ENCODE measurements at regions not wholly inside any gene's neighbourhood (a gene's known extent, or its start where the extent isn't known, plus 50 kb on each side); places are given as distances from the start of the nearest gene placed in this dataset.

DNA sequence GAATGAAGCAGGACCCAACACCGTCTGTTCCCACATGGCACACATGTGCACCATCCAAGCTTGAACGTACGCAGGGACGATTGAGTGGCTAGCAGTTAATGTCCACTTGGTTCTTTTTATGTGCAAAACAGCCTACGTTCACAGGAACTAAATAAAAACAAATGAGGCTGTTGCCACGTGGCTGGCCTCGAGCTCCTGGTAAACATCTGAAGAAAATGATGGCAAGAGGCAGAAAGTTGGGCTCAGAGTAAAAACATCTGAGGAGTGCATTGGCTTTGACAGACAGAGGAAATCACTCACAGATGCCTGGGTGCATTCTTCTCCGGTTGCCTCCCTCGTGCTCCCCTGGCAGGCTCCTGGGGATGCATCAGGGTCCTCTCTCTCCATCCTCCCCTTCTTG, 177.9 kb downstream of the NRP2 start:
- ATAC-seq (no peak), DNase-seq (ENCODE audit: low read depth, low spot score) (no peak)
- Histone ChIP-seq H3K9me3 (ENCODE audit: control insufficient read depth, insufficient read depth, low read depth, low read length) (no peaks in the 10 kb centered on the region), H3K36me3 (ENCODE audit: control insufficient read depth, insufficient read depth, low read length) (no peaks in the 10 kb centered on the region), H3K4me3 (ENCODE audit: low read depth in 2 of 2, low read length in 2 of 2) (no peak overlapping the region), H3K27ac (ENCODE audit: low read length) (no peak overlapping the region), H3K4me1 (ENCODE audit: control insufficient read depth, insufficient read depth, low read length) (no peaks in the 10 kb centered on the region), H3K27me3 (ENCODE audit: control insufficient read depth, insufficient read depth, low read length) (peaks cover 8% of the 10 kb centered on the region; the same call in 1 of the 2 replicates)
- ChIA-PET CTCF (no interaction called here), POLR2A (no interaction called here)
- TF ChIP-seq TCF7L2 (IDR thresholded peaks at IDR 0.05; ENCODE audit: low read depth, low read length): no peak
- no peak for TF ChIP-seq SIN3A (IDR thresholded peaks at IDR 0.05; ENCODE audit: borderline replicate concordance, insufficient read depth, low read depth, low read length)
- BruUV-seq (replicated peaks): no TSS peak
- in situ Hi-C loops (cut with HindIII; ENCODE audit: low pct_unique_long_range_greater_than_20kb, low sequenced_read_pairs): no loop called here
- intact Hi-C loops (cut with micrococcal nuclease; ENCODE audit: unreplicated experiment): no loop called here

GRCh38 chr2:205858881-205859441, 176.7 kb downstream of the NRP2 start:
- no TSS peak for BruUV-seq (replicated peaks)
- Histone ChIP-seq H3K27me3 (ENCODE audit: control insufficient read depth, insufficient read depth, low read length) (peaks cover 6% of the 10 kb centered on the region; the same call in 1 of the 2 replicates), H3K27ac (ENCODE audit: low read length) (no peak overlapping the region), H3K4me3 (ENCODE audit: low read depth in 2 of 2, low read length in 2 of 2) (no peak overlapping the region), H3K4me1 (ENCODE audit: control insufficient read depth, insufficient read depth, low read length) (no peaks in the 10 kb centered on the region), H3K9me3 (ENCODE audit: control insufficient read depth, insufficient read depth, low read depth, low read length) (no peaks in the 10 kb centered on the region), H3K36me3 (ENCODE audit: control insufficient read depth, insufficient read depth, low read length) (no peaks in the 10 kb centered on the region)
- intact Hi-C loops (cut with micrococcal nuclease; ENCODE audit: unreplicated experiment): no loop called here
- no peak for ATAC-seq
- TF ChIP-seq REST (IDR thresholded peaks at IDR 0.05; ENCODE audit: insufficient read depth in 1 of 2, low read depth in 2 of 2, low read length in 1 of 2) (no peak), TCF7L2 (IDR thresholded peaks at IDR 0.05; ENCODE audit: low read depth, low read length) (no peak), SIN3A (IDR thresholded peaks at IDR 0.05; ENCODE audit: borderline replicate concordance, insufficient read depth, low read depth, low read length) (no peak), POLR2AphosphoS5 (IDR thresholded peaks at IDR 0.05; ENCODE audit: low read depth, low read length) (no peak)
- TF ChIP-seq, protein P1, sequence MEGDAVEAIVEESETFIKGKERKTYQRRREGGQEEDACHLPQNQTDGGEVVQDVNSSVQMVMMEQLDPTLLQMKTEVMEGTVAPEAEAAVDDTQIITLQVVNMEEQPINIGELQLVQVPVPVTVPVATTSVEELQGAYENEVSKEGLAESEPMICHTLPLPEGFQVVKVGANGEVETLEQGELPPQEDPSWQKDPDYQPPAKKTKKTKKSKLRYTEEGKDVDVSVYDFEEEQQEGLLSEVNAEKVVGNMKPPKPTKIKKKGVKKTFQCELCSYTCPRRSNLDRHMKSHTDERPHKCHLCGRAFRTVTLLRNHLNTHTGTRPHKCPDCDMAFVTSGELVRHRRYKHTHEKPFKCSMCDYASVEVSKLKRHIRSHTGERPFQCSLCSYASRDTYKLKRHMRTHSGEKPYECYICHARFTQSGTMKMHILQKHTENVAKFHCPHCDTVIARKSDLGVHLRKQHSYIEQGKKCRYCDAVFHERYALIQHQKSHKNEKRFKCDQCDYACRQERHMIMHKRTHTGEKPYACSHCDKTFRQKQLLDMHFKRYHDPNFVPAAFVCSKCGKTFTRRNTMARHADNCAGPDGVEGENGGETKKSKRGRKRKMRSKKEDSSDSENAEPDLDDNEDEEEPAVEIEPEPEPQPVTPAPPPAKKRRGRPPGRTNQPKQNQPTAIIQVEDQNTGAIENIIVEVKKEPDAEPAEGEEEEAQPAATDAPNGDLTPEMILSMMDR (IDR thresholded peaks at IDR 0.05): no peak
- CTCF ChIA-PET: no interaction called here
- no peak for DNase-seq (ENCODE audit: low read depth, low spot score)
- POLR2A ChIA-PET: no interaction called here
- in situ Hi-C loops (cut with HindIII; ENCODE audit: low pct_unique_long_range_greater_than_20kb, low sequenced_read_pairs): no loop called here

DNA sequence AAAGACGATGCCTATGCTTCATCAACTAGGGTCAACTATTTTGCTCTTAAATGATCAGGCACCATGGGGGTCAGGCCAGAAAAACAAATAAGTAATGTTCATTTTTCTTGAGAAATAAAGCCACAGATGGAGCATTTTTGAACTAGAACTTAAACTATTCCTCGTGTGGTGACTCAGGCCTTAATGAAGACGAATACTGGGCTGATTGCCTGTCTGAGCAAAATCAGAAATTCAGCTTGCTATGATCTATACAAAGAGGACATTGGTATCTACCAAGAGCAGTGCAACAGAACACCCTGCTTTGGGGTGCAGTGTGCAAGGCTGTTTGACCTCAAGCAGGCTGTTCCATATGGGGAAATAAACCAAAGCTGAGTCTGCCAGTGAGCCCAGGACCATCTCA, 176.0 kb downstream of the NRP2 start:
- ChIA-PET POLR2A (no interaction called here), CTCF (no interaction called here)
- in situ Hi-C loops (cut with HindIII; ENCODE audit: low pct_unique_long_range_greater_than_20kb, low sequenced_read_pairs): no loop called here

More for the DNA sequence above, 176.0 kb downstream of the NRP2 start:
- no peaks in the 10 kb centered on the region for H3K36me3 ChIP-seq (ENCODE audit: control insufficient read depth, insufficient read depth, low read length)
- intact Hi-C loops (cut with micrococcal nuclease; ENCODE audit: unreplicated experiment): no loop called here
- BruUV-seq (replicated peaks): no TSS peak
- no peaks in the 10 kb centered on the region for H3K4me1 ChIP-seq (ENCODE audit: control insufficient read depth, insufficient read depth, low read length)
- peaks cover 6% of the 10 kb centered on the region; the same call in 1 of the 2 replicates for H3K27me3 ChIP-seq (ENCODE audit: control insufficient read depth, insufficient read depth, low read length)
- DNase-seq (ENCODE audit: low read depth, low spot score) (no peak), ATAC-seq (no peak)
- H3K4me3 ChIP-seq (ENCODE audit: low read depth in 2 of 2, low read length in 2 of 2): no peak overlapping the region
- TF ChIP-seq REST (IDR thresholded peaks at IDR 0.05; ENCODE audit: insufficient read depth in 1 of 2, low read depth in 2 of 2, low read length in 1 of 2) (no peak), TCF7L2 (IDR thresholded peaks at IDR 0.05; ENCODE audit: low read depth, low read length) (no peak), SIN3A (IDR thresholded peaks at IDR 0.05; ENCODE audit: borderline replicate concordance, insufficient read depth, low read depth, low read length) (no peak), POLR2AphosphoS5 (IDR thresholded peaks at IDR 0.05; ENCODE audit: low read depth, low read length) (no peak)
- TF ChIP-seq, protein P1 (IDR thresholded peaks at IDR 0.05): no peak
- no peaks in the 10 kb centered on the region for H3K9me3 ChIP-seq (ENCODE audit: control insufficient read depth, insufficient read depth, low read depth, low read length)
- no peak overlapping the region for H3K27ac ChIP-seq (ENCODE audit: low read length)

Measured in Panc1 (cell line).